HCT116 (cell line): ENCODE measurements at regions not wholly inside any gene's neighbourhood (a gene's known extent, or its start where the extent isn't known, plus 50 kb on each side); places are given as distances from the start of the nearest gene placed in this dataset.

ENCODE experiments used
- ATAC-seq: fragments of 200-7000 bp; cut with Tn5 transposase; 2 replicates; pipeline ENCODE4 v1.9.1; 2020; ENCODE audit warnings: mild to moderate bottlenecking, moderate library complexity
- BruUV-seq: library from RNA; stranded (reverse); fragments of 400-500 nt; replicated peaks from 2 replicates; lab custom pipeline; 2021; lab: Mats Ljungman, UMichigan
- CTCF ChIA-PET: fragments of 300-600 bp; sonication (Branson Sonifier 250); formaldehyde crosslinking; loops from one replicate; lab custom pipeline; 2021; ENCODE audit warnings: antibody characterized with exemption; lab: Charles Lee
- POLR2A ChIA-PET: fragments of 300-600, 350-600 bp; sonication (Branson Sonifier 250); formaldehyde crosslinking; loops from one replicate; lab custom pipeline; 2021; ENCODE audit warnings: antibody characterized with exemption; lab: Charles Lee
- RAD21 ChIA-PET, 2 experiments: fragments of 300-600 bp; sonication (Branson Sonifier 250); formaldehyde crosslinking; loops; one replicate each; lab custom pipeline; 2023; ENCODE audit warnings: low total read pairs in 2 of 2; ENCODE audit not compliant: uncharacterized antibody in 2 of 2, unreplicated experiment in 2 of 2, low non-redundant PET in 1 of 2; lab: Charles Lee
- DNase-seq: peaks from one replicate; pipeline ENCODE4 v3.0.0-alpha.2; 2010; ENCODE audit warnings: low read depth, low spot score
- H2AFZ ChIP-seq: fragments of 200-600 bp; shearing (Covaris generic), sonication (generic); 2 replicates; pipeline ENCODE4 v1.6.1; 2017; ENCODE audit warnings: low read depth, mixed run types, mixed read lengths, antibody characterized with exemption, low read length; ENCODE audit not compliant: poor library complexity, severe bottlenecking
- H3K27ac ChIP-seq: 2 replicates; pipeline ENCODE4 v1.5.1; 2012; ENCODE audit warnings: low read depth, low read length
- H3K27me3 ChIP-seq: fragments of 200-600 bp; sonication (generic); 2 replicates; pipeline ENCODE4 v1.6.1; 2016; ENCODE audit warnings: mixed run types, low read length, mixed read lengths; ENCODE audit not compliant: insufficient read depth
- H3K36me3 ChIP-seq, 2 experiments: fragments of 200-500 bp in 1 of 2; fragments of 200-600 bp in 1 of 2; sonication (Bioruptor generic) in 1 of 2; sonication (generic) in 1 of 2; 2 replicates each; pipeline versions ENCODE4 v1.5.1 to v1.6.1; 2014 to 2016; ENCODE audit warnings: low read length in 2 of 2, inconsistent platforms in 1 of 2, mixed read lengths in 1 of 2, mixed run types in 1 of 2; ENCODE audit not compliant: insufficient read depth in 2 of 2, control insufficient read depth in 1 of 2
- H3K4me1 ChIP-seq, 2 experiments: fragments of 200-600 bp in 1 of 2; sonication (generic) in 1 of 2; 2 replicates each; pipeline versions ENCODE4 v1.5.1 to v1.6.1; 2012 to 2017; ENCODE audit warnings: low read length in 2 of 2, inconsistent platforms in 1 of 2, mild to moderate bottlenecking in 1 of 2, mixed read lengths in 1 of 2, mixed run types in 1 of 2, moderate library complexity in 1 of 2; ENCODE audit not compliant: insufficient read depth in 2 of 2, control insufficient read depth in 1 of 2
- H3K4me2 ChIP-seq: fragments of 200-600 bp; sonication (generic); 2 replicates; pipeline ENCODE4 v1.6.1; 2017; ENCODE audit warnings: mixed run types, low read length, mixed read lengths
- H3K4me3 ChIP-seq, 2 experiments: fragments of 200-600 bp in 1 of 2; sonication (generic) in 1 of 2; replicated peaks in 1 of 2; 2 replicates each; pipeline ENCODE4 v1.5.1; 2011 to 2016; ENCODE audit warnings: low read length in 2 of 2, control low read depth in 1 of 2, low read depth in 1 of 2, mild to moderate bottlenecking in 1 of 2, mixed read lengths in 1 of 2, mixed run types in 1 of 2
- H3K79me2 ChIP-seq: fragments of 200-600 bp; sonication (generic); 2 replicates; pipeline ENCODE4 v1.6.1; 2017; ENCODE audit warnings: mild to moderate bottlenecking, mixed run types, low read length, moderate library complexity, mixed read lengths; ENCODE audit not compliant: insufficient read depth
- H3K9ac ChIP-seq: fragments of 200-600 bp; sonication (generic); 2 replicates; pipeline ENCODE4 v1.6.1; 2016; ENCODE audit warnings: low read length, mixed read lengths
- H3K9me2 ChIP-seq: fragments of 200-600 bp; sonication (generic), shearing (Covaris generic); 2 replicates; pipeline ENCODE4 v1.6.1; 2017; ENCODE audit warnings: mixed run types, mild to moderate bottlenecking, moderate library complexity; ENCODE audit not compliant: insufficient read depth
- H3K9me3 ChIP-seq, 2 experiments: fragments of 200-500 bp in 1 of 2; fragments of 200-600 bp in 1 of 2; sonication (Bioruptor generic) in 1 of 2; sonication (generic) in 1 of 2; 2 replicates each; pipeline ENCODE4 v1.6.1; 2014 to 2017; ENCODE audit warnings: low read length in 2 of 2, mixed read lengths in 2 of 2, inconsistent platforms in 1 of 2, low read depth in 1 of 2, mild to moderate bottlenecking in 1 of 2, mixed run types in 1 of 2, moderate library complexity in 1 of 2; ENCODE audit not compliant: control insufficient read depth in 1 of 2, insufficient read depth in 1 of 2
- H4K20me1 ChIP-seq: fragments of 200-600 bp; sonication (generic), shearing (Covaris generic); 2 replicates; pipeline ENCODE4 v1.6.1; 2017; ENCODE audit warnings: mixed run types, mild to moderate bottlenecking, moderate library complexity; ENCODE audit not compliant: insufficient read depth
- ATF3 ChIP-seq: IDR thresholded peaks from 2 replicates; pipeline ENCODE4 v1.6.1; 2012
- CEBPB ChIP-seq: IDR thresholded peaks from 2 replicates; pipeline ENCODE4 v1.6.1; 2012; ENCODE audit warnings: low read depth
- EGR1 ChIP-seq: IDR thresholded peaks from 2 replicates; pipeline ENCODE4 v1.6.1; 2012; ENCODE audit warnings: low read depth
- EZH2 ChIP-seq: fragments of 200-600 bp; sonication (generic); IDR thresholded peaks from 2 replicates; pipeline ENCODE4 v1.6.1; 2017; ENCODE audit warnings: antibody characterized with exemption, mixed run types
- JUND ChIP-seq: IDR thresholded peaks from 2 replicates; pipeline ENCODE4 v1.6.1; 2012
- POLR2A ChIP-seq: IDR thresholded peaks from 2 replicates; pipeline ENCODE4 v1.7.0; 2011; ENCODE audit warnings: borderline replicate concordance; ENCODE audit not compliant: insufficient read depth, insufficient read length; ENCODE audit errors: extremely low read depth
- RAD21 ChIP-seq: IDR thresholded peaks from 2 replicates; pipeline ENCODE4 v1.6.1; 2012; ENCODE audit warnings: low read depth, mild to moderate bottlenecking
- REST ChIP-seq: IDR thresholded peaks from 2 replicates; pipeline ENCODE4 v1.6.1; 2012; ENCODE audit warnings: low read depth
- SP1 ChIP-seq: IDR thresholded peaks from 2 replicates; pipeline ENCODE4 v1.6.1; 2012; ENCODE audit warnings: low read depth
- SRF ChIP-seq: IDR thresholded peaks from 2 replicates; pipeline ENCODE4 v1.6.1; 2012; ENCODE audit warnings: low read depth
- YY1 ChIP-seq: IDR thresholded peaks from 2 replicates; pipeline ENCODE4 v1.6.1; 2011; ENCODE audit warnings: low read length, low read depth, moderate library complexity, mild to moderate bottlenecking; ENCODE audit not compliant: insufficient replicate concordance; ENCODE audit errors: extremely low read depth
- ZFX ChIP-seq: fragments of 450-650 bp; IDR thresholded peaks from 2 replicates; pipeline ENCODE4 v1.6.1; 2017
- ZNF274 ChIP-seq: fragments of 200-500 bp; sonication (Bioruptor generic); IDR thresholded peaks from 2 replicates; pipeline ENCODE4 v1.6.1; 2014; ENCODE audit warnings: mild to moderate bottlenecking, low read depth, low read length, inconsistent platforms
- intact Hi-C: fragments of 100-400 bp; cut with micrococcal nuclease; formaldehyde crosslinking; loops from 2 replicates; pipeline ENCODE4 v1.10.0; 2022
- TF ChIP-seq, protein P1 (sequence below), 3 experiments: fragments of 200-600 bp in 1 of 3; sonication (generic) in 1 of 3; IDR thresholded peaks in 2 of 3; conservative IDR thresholded peaks in 1 of 3; 2 replicates each; pipeline ENCODE4 v1.5.1; 2012 to 2017; ENCODE audit warnings: low read depth in 2 of 3, low read length in 2 of 3, antibody characterized with exemption in 1 of 3, borderline replicate concordance in 1 of 3, control low read depth in 1 of 3, mild to moderate bottlenecking in 1 of 3, mixed read lengths in 1 of 3, mixed run types in 1 of 3, moderate library complexity in 1 of 3; ENCODE audit not compliant: insufficient read depth in 1 of 3
- TF ChIP-seq, protein P2 (sequence below): IDR thresholded peaks from 2 replicates; pipeline ENCODE4 v1.6.1; 2012

GRCh38 chr21:18041012-18041411, 203.6 kb upstream of the CHODL start:
- POLR2A ChIA-PET = no interaction called here
- Histone ChIP-seq H3K9ac (no peak overlapping the region), H3K9me3 (peaks cover 7 to 45% of the 10 kb centered on the region in 2 experiments; a peak in 3 of 4 replicates), H3K27ac (no peak overlapping the region), H2AFZ (no peak overlapping the region), H3K4me1 (no peaks in the 10 kb centered on the region), H3K9me2 (no peaks in the 10 kb centered on the region), H3K4me2 (no peak overlapping the region), H4K20me1 (no peaks in the 10 kb centered on the region), H3K4me3 (no peak overlapping the region), H3K36me3 (no peaks in the 10 kb centered on the region), H3K79me2 (no peaks in the 10 kb centered on the region), H3K27me3 (no peaks in the 10 kb centered on the region)
- RAD21 ChIA-PET = no interaction called here
- TF ChIP-seq ATF3 (no peak), EGR1 (no peak)
- TF ChIP-seq, protein P1, sequence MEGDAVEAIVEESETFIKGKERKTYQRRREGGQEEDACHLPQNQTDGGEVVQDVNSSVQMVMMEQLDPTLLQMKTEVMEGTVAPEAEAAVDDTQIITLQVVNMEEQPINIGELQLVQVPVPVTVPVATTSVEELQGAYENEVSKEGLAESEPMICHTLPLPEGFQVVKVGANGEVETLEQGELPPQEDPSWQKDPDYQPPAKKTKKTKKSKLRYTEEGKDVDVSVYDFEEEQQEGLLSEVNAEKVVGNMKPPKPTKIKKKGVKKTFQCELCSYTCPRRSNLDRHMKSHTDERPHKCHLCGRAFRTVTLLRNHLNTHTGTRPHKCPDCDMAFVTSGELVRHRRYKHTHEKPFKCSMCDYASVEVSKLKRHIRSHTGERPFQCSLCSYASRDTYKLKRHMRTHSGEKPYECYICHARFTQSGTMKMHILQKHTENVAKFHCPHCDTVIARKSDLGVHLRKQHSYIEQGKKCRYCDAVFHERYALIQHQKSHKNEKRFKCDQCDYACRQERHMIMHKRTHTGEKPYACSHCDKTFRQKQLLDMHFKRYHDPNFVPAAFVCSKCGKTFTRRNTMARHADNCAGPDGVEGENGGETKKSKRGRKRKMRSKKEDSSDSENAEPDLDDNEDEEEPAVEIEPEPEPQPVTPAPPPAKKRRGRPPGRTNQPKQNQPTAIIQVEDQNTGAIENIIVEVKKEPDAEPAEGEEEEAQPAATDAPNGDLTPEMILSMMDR (IDR thresholded peaks at IDR 0.05 in 2 of 3, conservative IDR thresholded peaks at IDR 0.05 in 1 of 3; ENCODE audit: borderline replicate concordance in 1 of 3, insufficient read depth in 1 of 3, low read depth in 2 of 3, low read length in 2 of 3) = peak in 2 of 3 experiments; percentile 19 to 28; a peak in 2 of 6 replicates
- intact Hi-C loops = no loop called here
- no TSS peak for BruUV-seq
- CTCF ChIA-PET = no interaction called here
- no peak for ATAC-seq
- no peak for DNase-seq

DNA sequence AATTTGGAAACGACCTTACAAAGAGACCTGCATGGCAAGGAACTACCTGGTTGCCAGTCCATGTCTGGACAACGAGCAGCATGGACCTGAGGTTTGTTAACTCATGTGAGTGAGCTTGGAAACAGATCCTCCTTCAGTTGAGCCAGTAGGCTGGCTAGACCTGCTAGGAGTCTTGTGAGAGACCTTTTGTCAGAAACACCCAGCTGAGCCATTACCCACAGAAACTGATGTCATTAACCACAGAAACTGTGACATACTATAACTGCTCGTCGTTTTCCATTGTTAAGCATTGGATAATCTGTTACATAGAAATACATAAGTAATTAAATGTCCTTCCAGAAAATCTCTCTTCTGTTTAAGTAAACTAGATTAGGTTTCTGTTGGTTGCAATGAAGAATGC, 211.1 kb upstream of the C21orf91 start:
- H3K4me1 ChIP-seq = no peaks in the 10 kb centered on the region
- no peak overlapping the region for H3K4me2 ChIP-seq
- no peak overlapping the region for H3K27ac ChIP-seq
- no TSS peak for BruUV-seq
- ATAC-seq (no peak), DNase-seq (no peak)
- no peaks in the 10 kb centered on the region for H3K27me3 ChIP-seq
- H3K36me3 ChIP-seq = no peaks in the 10 kb centered on the region
- no peaks in the 10 kb centered on the region for H4K20me1 ChIP-seq
- no peaks in the 10 kb centered on the region for H3K9me2 ChIP-seq
- H3K79me2 ChIP-seq = no peaks in the 10 kb centered on the region
- no peak overlapping the region for H3K9ac ChIP-seq
- POLR2A ChIA-PET = no interaction called here
- no peak overlapping the region for H3K4me3 ChIP-seq
- CTCF ChIA-PET = no interaction called here
- intact Hi-C loops = no loop called here
- H3K9me3 ChIP-seq = peaks cover 6 to 10% of the 10 kb centered on the region in 2 experiments; a peak in 2 of 4 replicates
- H2AFZ ChIP-seq = no peak overlapping the region
- RAD21 ChIA-PET = no interaction called here
- TF ChIP-seq EZH2 (no peak), SP1 (no peak), REST (no peak), ATF3 (no peak), SRF (no peak), POLR2A (no peak), CEBPB (no peak), YY1 (no peak), ZNF274 (no peak), RAD21 (no peak), ZFX (no peak), JUND (no peak)
- TF ChIP-seq, protein P2, sequence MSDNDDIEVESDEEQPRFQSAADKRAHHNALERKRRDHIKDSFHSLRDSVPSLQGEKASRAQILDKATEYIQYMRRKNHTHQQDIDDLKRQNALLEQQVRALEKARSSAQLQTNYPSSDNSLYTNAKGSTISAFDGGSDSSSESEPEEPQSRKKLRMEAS = no peak
